Activated CD4-positive, alpha-beta T cell treated with anti-CD3 and anti-CD28 coated beads, Interleukin-2, amount 50 U/mL, for 1 hour (primary cell): ENCODE measurements at regions not wholly inside any gene's neighbourhood (a gene's known extent, or its start where the extent isn't known, plus 50 kb on each side); places are given as distances from the start of the nearest gene placed in this dataset.
"Not testable (repeated sequence)": the region's sequence is repeated elsewhere in the genome, so short reads cannot be mapped to it uniquely, and the experiment has no call there.

Source experiments
- DNase-seq: peaks from one replicate; pipeline ENCODE4 v3.0.0-alpha.2; 2020

DNA sequence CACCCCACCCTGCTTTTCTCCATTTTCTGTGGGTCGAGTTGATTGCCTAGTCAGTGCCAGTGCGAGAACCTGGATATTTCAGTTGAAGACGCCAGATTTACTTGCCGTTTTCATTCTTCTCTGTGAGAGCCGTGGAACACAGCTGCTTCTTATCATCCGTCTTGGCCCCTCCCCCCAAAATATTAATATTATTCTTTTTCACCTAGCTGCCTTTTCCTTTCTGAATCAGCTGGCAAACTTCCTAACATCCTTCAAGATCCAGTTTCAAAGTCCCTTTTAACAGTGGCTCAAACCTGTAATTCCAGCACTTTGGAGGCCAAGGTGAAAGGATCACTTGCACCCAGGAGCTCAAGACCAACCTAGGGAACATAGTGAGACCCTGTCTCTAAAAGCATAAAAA is 117.1 kb upstream of the RASA1 start:
- no peak for DNase-seq

GRCh38 chr5:87151547-87151946 is 116.1 kb upstream of the RASA1 start:
- DNase-seq, result no peak

GRCh38 chr5:87152886-87153285 is 114.8 kb upstream of the RASA1 start:
- DNase-seq, result no peak

DNA sequence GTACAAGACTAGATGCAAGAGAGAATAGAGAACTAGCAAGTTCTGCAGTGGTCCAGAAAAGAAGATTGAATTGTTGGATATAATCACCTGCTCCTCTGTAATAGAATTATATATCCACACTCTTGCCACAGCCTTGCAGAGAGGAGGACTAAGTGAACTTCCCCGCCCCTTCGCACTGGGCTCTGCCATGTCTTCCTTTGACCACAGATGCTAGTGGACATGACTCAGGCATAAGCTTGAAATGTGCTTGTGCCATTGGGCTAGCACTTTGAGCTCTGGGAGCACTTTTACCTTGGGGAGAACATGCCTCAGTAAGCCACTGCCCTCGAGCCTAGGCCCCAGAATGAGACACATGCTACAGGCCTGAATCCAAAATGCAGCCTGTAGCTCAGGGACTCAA is 113.5 kb upstream of the RASA1 start:
- DNase-seq, result no peak

DNA sequence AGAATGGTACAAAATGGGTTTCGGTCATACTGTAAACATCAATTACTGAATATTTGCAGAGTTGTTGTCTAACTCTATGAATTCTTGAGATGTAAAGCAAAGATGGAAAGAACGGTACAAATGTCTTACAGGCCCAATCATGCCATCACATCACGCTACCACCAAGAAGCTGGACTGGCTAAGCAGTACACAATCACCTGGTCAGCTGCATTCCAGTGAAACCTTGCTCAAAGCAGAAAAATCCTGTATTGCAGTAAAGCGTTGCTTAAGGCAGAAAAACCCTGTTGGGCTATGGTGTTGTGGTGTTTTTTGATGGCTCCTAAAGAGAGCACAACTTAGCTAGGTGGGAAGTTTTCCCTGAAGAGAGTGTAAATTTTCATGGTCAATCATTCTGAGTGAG is 112.6 kb upstream of the RASA1 start:
- DNase-seq, result no peak

GRCh38 chr5:87156631-87157030 is 111.1 kb upstream of the RASA1 start:
- DNase-seq, result no peak

DNA sequence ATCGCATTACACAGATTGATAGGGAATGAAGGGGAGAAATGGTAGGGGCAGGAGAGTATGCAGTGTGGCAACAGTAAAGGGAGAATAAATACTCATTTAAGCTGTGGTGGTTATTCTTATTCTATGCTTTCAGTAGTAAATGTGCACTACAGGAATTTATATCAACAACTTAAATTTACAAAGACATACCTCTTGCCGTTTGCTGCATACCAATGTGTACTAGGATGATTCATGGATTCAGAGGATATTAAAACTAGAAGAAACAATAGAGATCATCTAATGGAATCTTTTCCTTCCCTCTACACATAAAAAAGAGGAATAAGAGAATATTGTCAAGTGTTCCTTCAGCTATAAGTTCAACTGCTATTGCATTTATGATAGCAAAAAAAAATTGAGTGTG is 103.3 kb upstream of the RASA1 start:
- DNase-seq, result no peak

DNA sequence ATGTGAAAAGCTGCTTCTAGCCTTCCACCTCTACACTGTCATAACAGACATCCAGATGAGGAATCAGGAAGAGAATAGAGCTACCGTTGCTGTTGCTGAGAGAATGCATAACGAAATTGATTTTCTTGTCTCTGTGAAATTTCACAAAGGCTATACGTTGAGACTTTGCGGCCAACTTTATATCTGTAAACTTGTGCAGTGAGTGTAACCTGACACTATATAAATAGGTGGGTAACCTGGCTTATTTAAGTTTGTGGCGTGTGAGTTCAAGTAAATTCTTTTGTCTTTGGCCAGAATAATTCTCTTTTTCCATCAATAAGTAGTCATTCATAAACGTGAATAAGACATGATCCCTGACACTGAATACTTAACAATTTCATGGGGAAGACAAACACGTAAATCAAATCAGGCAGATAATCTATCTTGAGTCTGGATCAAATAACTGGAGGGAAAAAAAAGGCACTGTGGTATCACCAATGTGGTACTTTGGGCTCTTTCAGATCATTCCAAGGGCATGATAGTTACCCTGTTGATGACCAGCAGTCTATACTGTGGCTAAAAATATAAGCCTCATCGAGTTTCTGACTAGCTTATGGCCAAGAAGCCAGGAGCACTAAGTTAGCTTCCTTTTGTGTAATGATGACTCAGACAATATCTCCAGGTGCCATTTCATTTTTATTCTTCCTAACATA is 98.2 kb upstream of the RASA1 start:
- no peak for DNase-seq

- no peak for DNase-seq
Measured at GRCh38 chr5:87170799-87171198, 96.9 kb upstream of the RASA1 start.

GRCh38 chr5:87182649-87183048 is 85.0 kb upstream of the RASA1 start:
- no peak for DNase-seq

GRCh38 chr5:87183896-87184295 is 83.8 kb upstream of the RASA1 start:
- no peak for DNase-seq

DNA sequence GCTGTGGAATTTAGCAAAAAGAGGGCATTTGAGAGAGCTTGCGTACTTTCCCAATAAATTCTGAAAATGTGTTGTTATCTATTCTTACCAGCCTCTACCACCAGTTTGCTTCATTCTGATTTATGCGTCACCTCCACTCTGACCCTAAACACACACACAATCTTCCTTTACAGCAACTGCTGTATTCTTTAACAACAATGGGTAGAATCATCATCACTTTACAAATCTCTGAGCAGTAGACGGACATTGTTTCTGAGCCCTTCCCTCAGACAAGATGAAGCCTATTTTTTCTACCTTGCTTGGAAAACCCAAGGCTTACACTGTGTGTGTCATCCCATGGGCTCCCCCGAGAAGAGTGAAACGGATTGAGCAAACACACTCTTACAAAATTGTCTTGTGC is 83.1 kb upstream of the RASA1 start:
- DNase-seq, result no peak

DNA sequence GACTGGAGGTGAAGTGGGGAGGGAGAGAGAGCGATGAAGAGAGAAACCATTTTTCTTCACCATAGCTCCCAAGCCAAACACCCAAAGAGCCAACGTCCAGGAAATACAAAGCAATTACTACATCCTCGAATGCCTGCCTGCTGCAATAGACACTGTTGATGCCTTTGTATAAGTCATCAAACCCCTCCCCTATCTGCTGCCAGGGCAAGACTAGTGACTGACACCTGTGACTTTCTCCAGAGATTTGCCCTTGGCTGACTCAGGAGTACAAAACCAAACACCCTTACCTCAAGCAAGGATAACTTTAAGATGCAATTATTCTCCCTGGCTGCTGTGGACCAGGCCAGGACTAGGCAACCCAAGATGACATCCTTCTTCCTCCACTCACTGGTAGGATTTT is 81.8 kb upstream of the RASA1 start:
- DNase-seq, result no peak

GRCh38 chr5:87188391-87188790 is 79.3 kb upstream of the RASA1 start:
- no peak for DNase-seq

- DNase-seq, result no peak
Measured at GRCh38 chr5:87190041-87190440, 77.6 kb upstream of the RASA1 start.

DNA sequence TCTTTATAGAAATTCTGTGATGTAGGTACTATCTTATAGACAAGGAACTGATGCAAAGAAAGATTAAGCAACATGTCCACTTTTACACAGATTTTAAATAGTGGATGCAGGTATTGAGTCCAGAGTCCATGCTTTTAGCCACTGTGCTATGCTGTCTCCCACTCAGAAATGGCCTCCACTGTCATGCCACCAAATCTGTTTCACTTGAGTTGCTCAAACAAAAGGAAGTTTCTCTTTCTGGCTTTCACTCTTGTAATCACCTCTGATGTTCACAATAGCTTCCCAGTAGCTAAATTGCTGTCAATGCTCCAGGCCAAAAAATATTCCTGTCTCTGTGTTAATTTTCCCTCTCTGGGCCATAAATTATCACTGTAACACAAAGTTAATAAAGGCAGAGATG is 77.0 kb upstream of the RASA1 start:
- no peak for DNase-seq

- DNase-seq, result no peak
Measured at GRCh38 chr5:87191645-87192044, 76.0 kb upstream of the RASA1 start.

GRCh38 chr5:87195104-87195591 is 72.5 kb upstream of the RASA1 start:
- no peak for DNase-seq

DNA sequence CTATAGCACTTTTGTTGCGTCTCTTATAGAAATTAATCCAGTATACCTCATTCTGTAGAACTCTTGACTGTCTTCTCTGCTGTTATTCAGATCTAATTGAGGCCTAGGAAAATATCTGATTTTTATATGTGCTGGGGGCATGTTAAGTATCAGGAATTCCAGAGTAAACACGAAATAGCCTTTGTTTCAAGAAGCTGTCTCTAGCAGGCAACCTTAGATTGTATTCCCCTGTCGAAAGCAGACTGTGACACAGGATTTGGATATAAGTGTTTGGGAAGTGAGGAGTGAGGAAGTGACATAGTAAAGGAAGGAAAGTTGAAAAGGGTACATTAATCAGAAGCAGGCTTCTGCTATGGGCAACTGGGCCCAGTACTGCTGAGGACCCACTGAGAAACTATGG is 72.1 kb upstream of the RASA1 start:
- DNase-seq, result no peak

DNA sequence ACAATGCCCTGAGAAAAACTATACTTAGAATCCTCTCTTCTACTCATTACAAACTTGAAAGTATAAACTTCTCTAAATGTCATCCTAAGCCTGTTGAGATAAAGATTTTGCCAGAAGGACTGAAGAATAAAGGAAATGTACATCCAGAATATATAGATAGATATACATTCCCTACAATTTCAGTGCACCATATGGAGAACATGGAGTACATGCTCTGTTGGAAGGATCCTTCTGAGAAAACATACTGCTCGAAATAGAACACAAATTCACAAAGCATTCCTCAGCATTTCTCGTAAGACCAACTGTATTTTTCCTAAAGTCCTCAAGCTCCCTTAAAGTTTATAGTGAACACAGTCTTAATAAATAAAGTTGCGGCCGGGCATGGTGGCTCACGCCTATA is 69.7 kb upstream of the RASA1 start:
- no peak for DNase-seq

- not testable (repeated sequence) for DNase-seq
Measured at GRCh38 chr5:87199246-87199645, 68.4 kb upstream of the RASA1 start.

DNA sequence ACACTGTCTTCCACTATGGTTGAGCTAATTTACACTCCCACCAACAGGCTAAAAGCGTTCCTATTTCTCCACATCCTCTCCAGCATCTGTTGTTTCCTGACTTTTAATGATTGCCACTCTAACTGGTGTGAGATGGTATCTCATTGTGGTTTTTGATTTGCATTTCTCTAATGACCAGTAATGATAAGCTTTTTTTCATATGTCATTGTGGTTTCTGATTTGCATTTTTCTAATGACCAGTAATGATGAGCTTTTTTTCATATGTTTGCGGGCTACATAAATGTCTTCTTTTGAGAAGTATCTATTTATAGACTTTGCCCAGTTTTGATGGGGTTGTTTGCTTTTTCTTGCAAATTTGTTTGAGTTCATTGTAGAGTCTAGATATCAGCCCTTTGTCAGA is 68.0 kb upstream of the RASA1 start:
- DNase-seq, result not testable (repeated sequence)

DNA sequence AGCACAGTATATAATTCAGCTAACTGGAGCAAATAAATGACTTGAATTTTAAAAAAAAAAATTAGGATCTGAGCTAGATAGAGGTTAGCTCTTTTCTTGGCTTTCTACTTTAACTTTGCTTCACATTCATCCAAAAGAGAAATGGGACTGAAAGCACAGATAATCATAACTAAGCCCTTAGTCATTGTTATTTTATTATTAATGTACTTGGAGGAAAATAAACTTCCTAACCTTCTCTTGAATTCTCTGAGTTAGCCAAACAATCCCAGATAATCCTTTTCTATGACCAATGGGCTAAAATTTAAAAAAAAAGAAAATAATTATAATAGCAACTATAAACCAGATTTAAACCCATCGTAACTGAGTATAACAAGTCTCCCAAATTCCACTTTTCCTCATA is 57.6 kb upstream of the RASA1 start:
- DNase-seq, result no peak

GRCh38 chr5:87210743-87211142 is 56.9 kb upstream of the RASA1 start:
- no peak for DNase-seq

DNA sequence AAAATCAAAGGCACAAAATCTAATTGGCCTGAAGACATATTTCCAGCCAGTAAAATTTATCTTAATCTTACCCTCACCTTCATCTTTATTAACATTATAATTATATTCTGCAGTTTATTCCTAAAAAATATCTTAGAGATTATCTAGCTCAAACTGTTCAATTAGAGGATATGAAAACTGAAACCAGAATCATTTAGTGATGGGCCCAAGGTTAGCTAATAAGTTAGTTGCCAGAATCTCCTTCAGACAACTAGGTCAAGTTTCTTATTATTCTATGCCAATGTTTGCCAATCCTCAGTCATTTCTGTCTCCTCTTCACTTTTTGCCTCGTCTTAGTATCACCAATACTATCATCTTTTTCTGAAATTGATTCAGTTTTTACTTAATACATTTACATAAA is 56.0 kb upstream of the RASA1 start:
- no peak for DNase-seq
